ENCODE measurements at regions not wholly inside any gene's neighbourhood (a gene's known extent, or its start where the extent isn't known, plus 50 kb on each side); places are given as distances from the start of the nearest gene placed in this dataset.

DNA sequence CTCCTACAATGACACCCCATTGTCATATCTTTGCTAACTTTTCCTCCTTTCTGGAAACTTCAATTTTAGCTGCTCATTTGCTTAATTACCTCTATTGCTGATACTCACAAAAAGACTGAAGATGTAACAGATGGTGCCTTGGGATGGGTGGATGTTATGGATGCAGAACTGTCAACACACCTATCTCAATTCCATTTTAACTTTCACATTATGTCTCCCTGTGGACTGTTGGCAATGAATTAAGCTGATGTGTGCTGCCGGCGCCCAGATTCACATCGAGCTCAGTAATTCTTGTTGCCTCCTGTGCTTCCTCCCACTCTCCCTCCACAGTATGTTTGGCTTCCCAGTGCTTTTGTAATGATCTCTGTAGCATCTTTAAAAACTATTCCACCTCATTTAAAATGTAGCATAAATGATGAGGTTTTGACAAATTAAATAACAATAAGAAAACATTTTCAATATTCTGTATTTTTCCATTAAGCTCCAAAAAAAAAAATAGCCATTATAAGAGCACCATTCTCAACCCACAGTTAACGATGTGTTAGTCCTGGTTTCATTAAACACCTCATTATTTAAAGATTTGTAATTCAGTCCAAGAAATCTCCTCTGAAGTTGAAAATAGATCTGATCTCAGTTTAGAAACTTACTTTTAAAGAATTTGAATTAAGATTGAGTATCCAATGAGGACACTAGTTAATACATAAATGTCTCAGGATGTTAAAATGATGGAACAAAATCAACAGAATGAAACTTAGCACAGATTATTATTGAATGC is 99.9 kb upstream of the FAM216B start:
- Histone ChIP-seq H3K9me3 (ENCODE audit: control insufficient read depth, insufficient read depth, low read depth, low read length) (no peaks in the 10 kb centered on the region), H3K4me1 (ENCODE audit: control insufficient read depth, insufficient read depth, low read length) (no peaks in the 10 kb centered on the region), H3K4me3 (ENCODE audit: low read depth, low read length) (no peak overlapping the region), H3K36me3 (ENCODE audit: control insufficient read depth in 2 of 2, insufficient read depth in 1 of 2, low read length in 2 of 2) (no peaks in the 10 kb centered on the region), H3K27ac (ENCODE audit: extremely low read depth, low read depth, low read length) (no peak overlapping the region)
- CTCF ChIA-PET: interaction anchor here (0.6 kb wide), 1 partner anchor 571 kb away, joined by 4 read pairs; no protein-coding TSS in a partner anchor
- TF ChIP-seq SCRT1 (tag by site-specific recombination; IDR thresholded peaks at IDR 0.05; ENCODE audit: borderline replicate concordance) (no peak), ZNF514 (tag by site-specific recombination; IDR thresholded peaks at IDR 0.05) (no peak), ZNF571 (tag by site-specific recombination; IDR thresholded peaks at IDR 0.05) (no peak), ZNF223 (tag by site-specific recombination; IDR thresholded peaks at IDR 0.05) (no peak), ZNF335 (tag by site-specific recombination; conservative IDR thresholded peaks at IDR 0.05) (no peak), ZNF837 (tag by site-specific recombination; IDR thresholded peaks at IDR 0.05) (no peak), ZNF521 (tag by site-specific recombination; IDR thresholded peaks at IDR 0.05) (no peak), ZNF112 (tag by site-specific recombination; IDR thresholded peaks at IDR 0.05) (no peak), ZNF10 (tag by site-specific recombination; IDR thresholded peaks at IDR 0.05) (no peak), ZSCAN30 (tag by site-specific recombination; IDR thresholded peaks at IDR 0.05) (no peak), ZNF37A (tag by site-specific recombination; IDR thresholded peaks at IDR 0.05) (no peak), ZNF174 (tag by site-specific recombination; IDR thresholded peaks at IDR 0.05) (no peak), ZNF184 (tag by site-specific recombination; IDR thresholded peaks at IDR 0.05) (no peak), ZNF664 (tag by site-specific recombination; IDR thresholded peaks at IDR 0.05) (no peak)
- TF ChIP-seq, protein P1, sequence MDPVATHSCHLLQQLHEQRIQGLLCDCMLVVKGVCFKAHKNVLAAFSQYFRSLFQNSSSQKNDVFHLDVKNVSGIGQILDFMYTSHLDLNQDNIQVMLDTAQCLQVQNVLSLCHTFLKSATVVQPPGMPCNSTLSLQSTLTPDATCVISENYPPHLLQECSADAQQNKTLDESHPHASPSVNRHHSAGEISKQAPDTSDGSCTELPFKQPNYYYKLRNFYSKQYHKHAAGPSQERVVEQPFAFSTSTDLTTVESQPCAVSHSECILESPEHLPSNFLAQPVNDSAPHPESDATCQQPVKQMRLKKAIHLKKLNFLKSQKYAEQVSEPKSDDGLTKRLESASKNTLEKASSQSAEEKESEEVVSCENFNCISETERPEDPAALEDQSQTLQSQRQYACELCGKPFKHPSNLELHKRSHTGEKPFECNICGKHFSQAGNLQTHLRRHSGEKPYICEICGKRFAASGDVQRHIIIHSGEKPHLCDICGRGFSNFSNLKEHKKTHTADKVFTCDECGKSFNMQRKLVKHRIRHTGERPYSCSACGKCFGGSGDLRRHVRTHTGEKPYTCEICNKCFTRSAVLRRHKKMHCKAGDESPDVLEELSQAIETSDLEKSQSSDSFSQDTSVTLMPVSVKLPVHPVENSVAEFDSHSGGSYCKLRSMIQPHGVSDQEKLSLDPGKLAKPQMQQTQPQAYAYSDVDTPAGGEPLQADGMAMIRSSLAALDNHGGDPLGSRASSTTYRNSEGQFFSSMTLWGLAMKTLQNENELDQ (tag by site-specific recombination; IDR thresholded peaks at IDR 0.05; ENCODE audit: low read depth): no peak
- TF ChIP-seq, protein P2, sequence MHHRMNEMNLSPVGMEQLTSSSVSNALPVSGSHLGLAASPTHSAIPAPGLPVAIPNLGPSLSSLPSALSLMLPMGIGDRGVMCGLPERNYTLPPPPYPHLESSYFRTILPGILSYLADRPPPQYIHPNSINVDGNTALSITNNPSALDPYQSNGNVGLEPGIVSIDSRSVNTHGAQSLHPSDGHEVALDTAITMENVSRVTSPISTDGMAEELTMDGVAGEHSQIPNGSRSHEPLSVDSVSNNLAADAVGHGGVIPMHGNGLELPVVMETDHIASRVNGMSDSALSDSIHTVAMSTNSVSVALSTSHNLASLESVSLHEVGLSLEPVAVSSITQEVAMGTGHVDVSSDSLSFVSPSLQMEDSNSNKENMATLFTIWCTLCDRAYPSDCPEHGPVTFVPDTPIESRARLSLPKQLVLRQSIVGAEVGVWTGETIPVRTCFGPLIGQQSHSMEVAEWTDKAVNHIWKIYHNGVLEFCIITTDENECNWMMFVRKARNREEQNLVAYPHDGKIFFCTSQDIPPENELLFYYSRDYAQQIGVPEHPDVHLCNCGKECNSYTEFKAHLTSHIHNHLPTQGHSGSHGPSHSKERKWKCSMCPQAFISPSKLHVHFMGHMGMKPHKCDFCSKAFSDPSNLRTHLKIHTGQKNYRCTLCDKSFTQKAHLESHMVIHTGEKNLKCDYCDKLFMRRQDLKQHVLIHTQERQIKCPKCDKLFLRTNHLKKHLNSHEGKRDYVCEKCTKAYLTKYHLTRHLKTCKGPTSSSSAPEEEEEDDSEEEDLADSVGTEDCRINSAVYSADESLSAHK (tag by site-specific recombination; IDR thresholded peaks at IDR 0.05): no peak
- TF ChIP-seq, protein P3, sequence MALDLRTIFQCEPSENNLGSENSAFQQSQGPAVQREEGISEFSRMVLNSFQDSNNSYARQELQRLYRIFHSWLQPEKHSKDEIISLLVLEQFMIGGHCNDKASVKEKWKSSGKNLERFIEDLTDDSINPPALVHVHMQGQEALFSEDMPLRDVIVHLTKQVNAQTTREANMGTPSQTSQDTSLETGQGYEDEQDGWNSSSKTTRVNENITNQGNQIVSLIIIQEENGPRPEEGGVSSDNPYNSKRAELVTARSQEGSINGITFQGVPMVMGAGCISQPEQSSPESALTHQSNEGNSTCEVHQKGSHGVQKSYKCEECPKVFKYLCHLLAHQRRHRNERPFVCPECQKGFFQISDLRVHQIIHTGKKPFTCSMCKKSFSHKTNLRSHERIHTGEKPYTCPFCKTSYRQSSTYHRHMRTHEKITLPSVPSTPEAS (tag by site-specific recombination; IDR thresholded peaks at IDR 0.05): no peak
- TF ChIP-seq, protein P4, sequence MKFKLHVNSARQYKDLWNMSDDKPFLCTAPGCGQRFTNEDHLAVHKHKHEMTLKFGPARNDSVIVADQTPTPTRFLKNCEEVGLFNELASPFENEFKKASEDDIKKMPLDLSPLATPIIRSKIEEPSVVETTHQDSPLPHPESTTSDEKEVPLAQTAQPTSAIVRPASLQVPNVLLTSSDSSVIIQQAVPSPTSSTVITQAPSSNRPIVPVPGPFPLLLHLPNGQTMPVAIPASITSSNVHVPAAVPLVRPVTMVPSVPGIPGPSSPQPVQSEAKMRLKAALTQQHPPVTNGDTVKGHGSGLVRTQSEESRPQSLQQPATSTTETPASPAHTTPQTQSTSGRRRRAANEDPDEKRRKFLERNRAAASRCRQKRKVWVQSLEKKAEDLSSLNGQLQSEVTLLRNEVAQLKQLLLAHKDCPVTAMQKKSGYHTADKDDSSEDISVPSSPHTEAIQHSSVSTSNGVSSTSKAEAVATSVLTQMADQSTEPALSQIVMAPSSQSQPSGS (tag by site-specific recombination; IDR thresholded peaks at IDR 0.05; ENCODE audit: low read depth): no peak
- TF ChIP-seq, protein P5, sequence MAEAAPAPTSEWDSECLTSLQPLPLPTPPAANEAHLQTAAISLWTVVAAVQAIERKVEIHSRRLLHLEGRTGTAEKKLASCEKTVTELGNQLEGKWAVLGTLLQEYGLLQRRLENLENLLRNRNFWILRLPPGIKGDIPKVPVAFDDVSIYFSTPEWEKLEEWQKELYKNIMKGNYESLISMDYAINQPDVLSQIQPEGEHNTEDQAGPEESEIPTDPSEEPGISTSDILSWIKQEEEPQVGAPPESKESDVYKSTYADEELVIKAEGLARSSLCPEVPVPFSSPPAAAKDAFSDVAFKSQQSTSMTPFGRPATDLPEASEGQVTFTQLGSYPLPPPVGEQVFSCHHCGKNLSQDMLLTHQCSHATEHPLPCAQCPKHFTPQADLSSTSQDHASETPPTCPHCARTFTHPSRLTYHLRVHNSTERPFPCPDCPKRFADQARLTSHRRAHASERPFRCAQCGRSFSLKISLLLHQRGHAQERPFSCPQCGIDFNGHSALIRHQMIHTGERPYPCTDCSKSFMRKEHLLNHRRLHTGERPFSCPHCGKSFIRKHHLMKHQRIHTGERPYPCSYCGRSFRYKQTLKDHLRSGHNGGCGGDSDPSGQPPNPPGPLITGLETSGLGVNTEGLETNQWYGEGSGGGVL (tag by site-specific recombination; IDR thresholded peaks at IDR 0.05): no peak
- TF ChIP-seq, protein P6, sequence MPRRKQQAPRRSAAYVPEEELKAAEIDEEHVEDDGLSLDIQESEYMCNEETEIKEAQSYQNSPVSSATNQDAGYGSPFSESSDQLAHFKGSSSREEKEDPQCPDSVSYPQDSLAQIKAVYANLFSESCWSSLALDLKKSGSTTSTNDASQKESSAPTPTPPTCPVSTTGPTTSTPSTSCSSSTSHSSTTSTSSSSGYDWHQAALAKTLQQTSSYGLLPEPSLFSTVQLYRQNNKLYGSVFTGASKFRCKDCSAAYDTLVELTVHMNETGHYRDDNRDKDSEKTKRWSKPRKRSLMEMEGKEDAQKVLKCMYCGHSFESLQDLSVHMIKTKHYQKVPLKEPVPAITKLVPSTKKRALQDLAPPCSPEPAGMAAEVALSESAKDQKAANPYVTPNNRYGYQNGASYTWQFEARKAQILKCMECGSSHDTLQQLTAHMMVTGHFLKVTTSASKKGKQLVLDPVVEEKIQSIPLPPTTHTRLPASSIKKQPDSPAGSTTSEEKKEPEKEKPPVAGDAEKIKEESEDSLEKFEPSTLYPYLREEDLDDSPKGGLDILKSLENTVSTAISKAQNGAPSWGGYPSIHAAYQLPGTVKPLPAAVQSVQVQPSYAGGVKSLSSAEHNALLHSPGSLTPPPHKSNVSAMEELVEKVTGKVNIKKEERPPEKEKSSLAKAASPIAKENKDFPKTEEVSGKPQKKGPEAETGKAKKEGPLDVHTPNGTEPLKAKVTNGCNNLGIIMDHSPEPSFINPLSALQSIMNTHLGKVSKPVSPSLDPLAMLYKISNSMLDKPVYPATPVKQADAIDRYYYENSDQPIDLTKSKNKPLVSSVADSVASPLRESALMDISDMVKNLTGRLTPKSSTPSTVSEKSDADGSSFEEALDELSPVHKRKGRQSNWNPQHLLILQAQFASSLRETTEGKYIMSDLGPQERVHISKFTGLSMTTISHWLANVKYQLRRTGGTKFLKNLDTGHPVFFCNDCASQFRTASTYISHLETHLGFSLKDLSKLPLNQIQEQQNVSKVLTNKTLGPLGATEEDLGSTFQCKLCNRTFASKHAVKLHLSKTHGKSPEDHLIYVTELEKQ (tag by site-specific recombination; IDR thresholded peaks at IDR 0.05; ENCODE audit: borderline replicate concordance): no peak
- POLR2A ChIA-PET: no interaction called here
